WTC11 (cell line): ENCODE measurements at regions not wholly inside any gene's neighbourhood (a gene's known extent, or its start where the extent isn't known, plus 50 kb on each side); places are given as distances from the start of the nearest gene placed in this dataset.
"Not testable (repeated sequence)": the region's sequence is repeated elsewhere in the genome, so short reads cannot be mapped to it uniquely, and the experiment has no call there.

Source experiments
- SMAD4 ChIP-seq: sonication (generic); formaldehyde crosslinking; IDR thresholded peaks from 2 replicates; pipeline ENCODE4 v1.8.0; 2022; ENCODE audit warnings: mild to moderate bottlenecking, missing genetic modification reagents
- TF ChIP-seq, protein P1 (sequence below): fragments of 200-600 bp; IDR thresholded peaks from 2 replicates; pipeline ENCODE4 v1.8.0; 2022; ENCODE audit warnings: antibody characterized with exemption
- TF ChIP-seq, protein P2 (sequence below): sonication (generic); formaldehyde crosslinking; IDR thresholded peaks from 2 replicates; pipeline ENCODE4 v1.8.1; 2023; ENCODE audit warnings: mild to moderate bottlenecking, missing genetic modification reagents, moderate library complexity
- TF ChIP-seq, protein P3 (sequence below): sonication (generic); formaldehyde crosslinking; IDR thresholded peaks from 2 replicates; pipeline ENCODE4 v1.8.1; 2022; ENCODE audit warnings: mild to moderate bottlenecking, moderate library complexity, missing genetic modification reagents
- TF ChIP-seq, protein P4 (sequence below): sonication (generic); formaldehyde crosslinking; IDR thresholded peaks from 2 replicates; pipeline ENCODE4 v1.8.1; 2023; ENCODE audit warnings: mild to moderate bottlenecking, missing genetic modification reagents
- TF ChIP-seq, protein P5 (sequence below): sonication (generic); formaldehyde crosslinking; IDR thresholded peaks from 2 replicates; pipeline ENCODE4 v1.8.0; 2022; ENCODE audit warnings: mild to moderate bottlenecking, missing genetic modification reagents
- TF ChIP-seq, protein P6 (sequence below): sonication (generic); formaldehyde crosslinking; IDR thresholded peaks from 2 replicates; pipeline ENCODE4 v1.8.0; 2022; ENCODE audit warnings: mild to moderate bottlenecking, missing genetic modification reagents
- TF ChIP-seq, protein P7 (sequence below): sonication (generic); formaldehyde crosslinking; IDR thresholded peaks from 2 replicates; pipeline ENCODE4 v1.8.1; 2023; ENCODE audit warnings: mild to moderate bottlenecking, missing genetic modification reagents

DNA sequence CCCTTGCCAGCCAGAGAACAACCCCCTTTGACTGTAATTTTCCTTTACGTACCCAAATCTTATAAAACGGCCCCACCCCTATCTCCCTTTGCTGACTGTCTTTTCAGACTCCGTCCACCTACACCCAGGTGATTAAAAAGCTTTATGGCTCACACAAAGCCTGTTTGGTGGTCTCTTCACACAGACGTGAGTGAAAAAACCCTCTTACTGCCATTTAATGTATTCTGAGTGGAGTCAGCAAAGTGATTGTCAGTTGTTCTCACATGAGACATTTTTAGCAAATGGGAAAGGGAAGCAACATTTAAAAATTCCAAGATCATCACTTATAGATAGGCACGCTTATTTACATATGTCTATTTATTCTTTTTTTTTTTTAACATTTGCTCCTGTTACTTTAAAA is 1701.3 kb upstream of the LRRTM1 start:
- TF ChIP-seq, protein P1, sequence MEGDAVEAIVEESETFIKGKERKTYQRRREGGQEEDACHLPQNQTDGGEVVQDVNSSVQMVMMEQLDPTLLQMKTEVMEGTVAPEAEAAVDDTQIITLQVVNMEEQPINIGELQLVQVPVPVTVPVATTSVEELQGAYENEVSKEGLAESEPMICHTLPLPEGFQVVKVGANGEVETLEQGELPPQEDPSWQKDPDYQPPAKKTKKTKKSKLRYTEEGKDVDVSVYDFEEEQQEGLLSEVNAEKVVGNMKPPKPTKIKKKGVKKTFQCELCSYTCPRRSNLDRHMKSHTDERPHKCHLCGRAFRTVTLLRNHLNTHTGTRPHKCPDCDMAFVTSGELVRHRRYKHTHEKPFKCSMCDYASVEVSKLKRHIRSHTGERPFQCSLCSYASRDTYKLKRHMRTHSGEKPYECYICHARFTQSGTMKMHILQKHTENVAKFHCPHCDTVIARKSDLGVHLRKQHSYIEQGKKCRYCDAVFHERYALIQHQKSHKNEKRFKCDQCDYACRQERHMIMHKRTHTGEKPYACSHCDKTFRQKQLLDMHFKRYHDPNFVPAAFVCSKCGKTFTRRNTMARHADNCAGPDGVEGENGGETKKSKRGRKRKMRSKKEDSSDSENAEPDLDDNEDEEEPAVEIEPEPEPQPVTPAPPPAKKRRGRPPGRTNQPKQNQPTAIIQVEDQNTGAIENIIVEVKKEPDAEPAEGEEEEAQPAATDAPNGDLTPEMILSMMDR, result not testable (repeated sequence)
- TF ChIP-seq, protein P2, sequence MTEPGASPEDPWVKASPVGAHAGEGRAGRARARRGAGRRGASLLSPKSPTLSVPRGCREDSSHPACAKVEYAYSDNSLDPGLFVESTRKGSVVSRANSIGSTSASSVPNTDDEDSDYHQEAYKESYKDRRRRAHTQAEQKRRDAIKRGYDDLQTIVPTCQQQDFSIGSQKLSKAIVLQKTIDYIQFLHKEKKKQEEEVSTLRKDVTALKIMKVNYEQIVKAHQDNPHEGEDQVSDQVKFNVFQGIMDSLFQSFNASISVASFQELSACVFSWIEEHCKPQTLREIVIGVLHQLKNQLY (CRISPR knock-in tag), result not testable (repeated sequence)
- TF ChIP-seq, protein P3, sequence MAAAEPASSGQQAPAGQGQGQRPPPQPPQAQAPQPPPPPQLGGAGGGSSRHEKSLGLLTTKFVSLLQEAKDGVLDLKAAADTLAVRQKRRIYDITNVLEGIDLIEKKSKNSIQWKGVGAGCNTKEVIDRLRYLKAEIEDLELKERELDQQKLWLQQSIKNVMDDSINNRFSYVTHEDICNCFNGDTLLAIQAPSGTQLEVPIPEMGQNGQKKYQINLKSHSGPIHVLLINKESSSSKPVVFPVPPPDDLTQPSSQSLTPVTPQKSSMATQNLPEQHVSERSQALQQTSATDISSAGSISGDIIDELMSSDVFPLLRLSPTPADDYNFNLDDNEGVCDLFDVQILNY (CRISPR knock-in tag), result not testable (repeated sequence)
- TF ChIP-seq SMAD4, result not testable (repeated sequence)
- TF ChIP-seq, protein P4, sequence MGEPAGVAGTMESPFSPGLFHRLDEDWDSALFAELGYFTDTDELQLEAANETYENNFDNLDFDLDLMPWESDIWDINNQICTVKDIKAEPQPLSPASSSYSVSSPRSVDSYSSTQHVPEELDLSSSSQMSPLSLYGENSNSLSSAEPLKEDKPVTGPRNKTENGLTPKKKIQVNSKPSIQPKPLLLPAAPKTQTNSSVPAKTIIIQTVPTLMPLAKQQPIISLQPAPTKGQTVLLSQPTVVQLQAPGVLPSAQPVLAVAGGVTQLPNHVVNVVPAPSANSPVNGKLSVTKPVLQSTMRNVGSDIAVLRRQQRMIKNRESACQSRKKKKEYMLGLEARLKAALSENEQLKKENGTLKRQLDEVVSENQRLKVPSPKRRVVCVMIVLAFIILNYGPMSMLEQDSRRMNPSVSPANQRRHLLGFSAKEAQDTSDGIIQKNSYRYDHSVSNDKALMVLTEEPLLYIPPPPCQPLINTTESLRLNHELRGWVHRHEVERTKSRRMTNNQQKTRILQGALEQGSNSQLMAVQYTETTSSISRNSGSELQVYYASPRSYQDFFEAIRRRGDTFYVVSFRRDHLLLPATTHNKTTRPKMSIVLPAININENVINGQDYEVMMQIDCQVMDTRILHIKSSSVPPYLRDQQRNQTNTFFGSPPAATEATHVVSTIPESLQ (CRISPR knock-in tag), result not testable (repeated sequence)
- TF ChIP-seq, protein P5, sequence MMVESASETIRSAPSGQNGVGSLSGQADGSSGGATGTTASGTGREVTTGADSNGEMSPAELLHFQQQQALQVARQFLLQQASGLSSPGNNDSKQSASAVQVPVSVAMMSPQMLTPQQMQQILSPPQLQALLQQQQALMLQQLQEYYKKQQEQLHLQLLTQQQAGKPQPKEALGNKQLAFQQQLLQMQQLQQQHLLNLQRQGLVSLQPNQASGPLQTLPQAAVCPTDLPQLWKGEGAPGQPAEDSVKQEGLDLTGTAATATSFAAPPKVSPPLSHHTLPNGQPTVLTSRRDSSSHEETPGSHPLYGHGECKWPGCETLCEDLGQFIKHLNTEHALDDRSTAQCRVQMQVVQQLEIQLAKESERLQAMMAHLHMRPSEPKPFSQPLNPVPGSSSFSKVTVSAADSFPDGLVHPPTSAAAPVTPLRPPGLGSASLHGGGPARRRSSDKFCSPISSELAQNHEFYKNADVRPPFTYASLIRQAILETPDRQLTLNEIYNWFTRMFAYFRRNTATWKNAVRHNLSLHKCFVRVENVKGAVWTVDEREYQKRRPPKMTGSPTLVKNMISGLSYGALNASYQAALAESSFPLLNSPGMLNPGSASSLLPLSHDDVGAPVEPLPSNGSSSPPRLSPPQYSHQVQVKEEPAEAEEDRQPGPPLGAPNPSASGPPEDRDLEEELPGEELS (CRISPR knock-in tag), result not testable (repeated sequence)
- TF ChIP-seq, protein P6, sequence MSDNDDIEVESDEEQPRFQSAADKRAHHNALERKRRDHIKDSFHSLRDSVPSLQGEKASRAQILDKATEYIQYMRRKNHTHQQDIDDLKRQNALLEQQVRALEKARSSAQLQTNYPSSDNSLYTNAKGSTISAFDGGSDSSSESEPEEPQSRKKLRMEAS (CRISPR knock-in tag), result not testable (repeated sequence)
- TF ChIP-seq, protein P7, sequence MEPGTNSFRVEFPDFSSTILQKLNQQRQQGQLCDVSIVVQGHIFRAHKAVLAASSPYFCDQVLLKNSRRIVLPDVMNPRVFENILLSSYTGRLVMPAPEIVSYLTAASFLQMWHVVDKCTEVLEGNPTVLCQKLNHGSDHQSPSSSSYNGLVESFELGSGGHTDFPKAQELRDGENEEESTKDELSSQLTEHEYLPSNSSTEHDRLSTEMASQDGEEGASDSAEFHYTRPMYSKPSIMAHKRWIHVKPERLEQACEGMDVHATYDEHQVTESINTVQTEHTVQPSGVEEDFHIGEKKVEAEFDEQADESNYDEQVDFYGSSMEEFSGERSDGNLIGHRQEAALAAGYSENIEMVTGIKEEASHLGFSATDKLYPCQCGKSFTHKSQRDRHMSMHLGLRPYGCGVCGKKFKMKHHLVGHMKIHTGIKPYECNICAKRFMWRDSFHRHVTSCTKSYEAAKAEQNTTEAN (CRISPR knock-in tag), result not testable (repeated sequence)
